CD4-positive, alpha-beta T cell treated with Interferon alpha-2 for 1 hour (primary cell): ENCODE measurements at regions not wholly inside any gene's neighbourhood (a gene's known extent, or its start where the extent isn't known, plus 50 kb on each side); places are given as distances from the start of the nearest gene placed in this dataset.

Source experiments
- DNase-seq, 2 donors: peaks; one replicate each; pipeline ENCODE4 v3.0.0-alpha.2; 2020 to 2022

DNA sequence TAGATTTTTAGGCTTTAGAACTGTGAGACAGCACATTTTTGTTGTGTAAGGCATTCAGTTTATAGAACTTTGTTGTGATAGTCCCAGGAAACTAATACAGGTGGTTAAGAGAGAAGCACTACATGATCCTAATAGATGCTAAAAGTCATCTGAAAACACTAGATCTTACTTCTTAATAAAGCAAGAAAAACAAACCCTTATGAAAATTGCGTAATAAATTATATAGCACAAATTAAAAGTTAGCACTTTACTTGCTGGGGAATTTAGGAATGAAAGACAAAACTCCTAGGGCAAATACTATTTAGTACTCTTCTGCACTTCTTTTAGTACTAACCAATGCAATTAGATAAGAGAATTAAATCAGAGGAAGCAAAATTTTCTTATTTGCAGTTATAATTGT lies 163.3 kb upstream of the SHISA6 start:
- DNase-seq, result no peak

DNA sequence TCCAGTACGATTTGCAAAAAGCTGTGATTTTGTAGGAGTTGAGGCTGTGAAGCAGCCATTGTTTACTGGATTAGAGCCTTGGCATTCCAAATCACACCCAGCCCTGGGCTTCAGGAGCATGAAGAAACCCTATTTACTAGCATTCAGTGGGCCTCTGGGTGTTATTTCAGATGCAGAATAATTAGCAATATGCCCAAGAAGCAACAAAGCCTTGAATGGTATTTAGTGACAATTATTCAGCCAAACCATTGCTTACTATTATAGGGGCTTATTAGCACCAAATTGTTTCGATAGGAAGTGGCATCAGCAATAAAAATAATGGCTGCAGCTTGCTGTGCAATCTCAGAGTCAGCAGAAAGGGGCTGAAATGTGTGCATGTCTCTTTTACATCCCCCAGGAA lies 166.6 kb upstream of the SHISA6 start:
- DNase-seq, result no peak

- no peak for DNase-seq
These were observed 184.1 kb upstream of the SHISA6 start for GRCh38 chr17:11056926-11057325.

DNA sequence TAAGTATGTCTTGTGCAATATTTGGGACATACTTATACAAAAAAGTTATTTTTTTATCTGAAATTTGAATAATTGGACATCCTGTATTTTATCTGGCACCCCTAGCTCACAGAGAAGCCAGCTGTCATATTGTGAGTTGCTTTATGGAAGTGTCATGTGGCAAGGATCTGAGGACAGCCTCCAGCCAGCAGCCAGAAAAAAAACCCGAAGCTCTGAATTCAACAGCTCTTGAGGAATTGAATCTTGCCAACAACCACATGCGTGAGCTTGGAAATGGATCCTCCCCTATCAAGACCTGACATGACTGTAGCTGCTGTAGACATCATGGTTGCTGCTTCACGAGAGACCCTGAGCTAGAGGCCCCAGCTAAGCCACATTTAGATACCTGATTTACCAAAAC lies 187.2 kb upstream of the SHISA6 start:
- no peak for DNase-seq

GRCh38 chr17:11049539-11049938 lies 191.5 kb upstream of the SHISA6 start:
- DNase-seq, result no peak

DNA sequence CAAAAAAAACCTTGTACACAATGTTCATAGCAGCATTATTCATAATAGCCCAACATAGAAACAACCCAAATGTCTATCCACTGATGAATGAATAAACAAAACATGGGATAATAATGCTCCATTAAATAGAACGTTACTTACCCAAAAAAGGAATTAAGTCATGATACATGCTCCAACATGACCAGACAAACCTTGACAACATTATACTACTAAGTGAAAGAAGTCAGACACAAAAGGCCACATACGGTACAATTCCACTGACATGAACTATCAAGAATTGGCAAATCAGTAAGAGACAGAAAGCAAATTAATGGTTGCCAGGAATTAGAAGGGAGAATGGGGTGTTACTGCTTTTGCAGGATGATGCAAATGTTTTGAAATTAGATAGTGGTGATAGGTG lies 193.8 kb upstream of the SHISA6 start:
- DNase-seq, result no peak

GRCh38 chr17:11039342-11039741 lies 201.5 kb upstream of the PIRT start:
- DNase-seq, result no peak

DNA sequence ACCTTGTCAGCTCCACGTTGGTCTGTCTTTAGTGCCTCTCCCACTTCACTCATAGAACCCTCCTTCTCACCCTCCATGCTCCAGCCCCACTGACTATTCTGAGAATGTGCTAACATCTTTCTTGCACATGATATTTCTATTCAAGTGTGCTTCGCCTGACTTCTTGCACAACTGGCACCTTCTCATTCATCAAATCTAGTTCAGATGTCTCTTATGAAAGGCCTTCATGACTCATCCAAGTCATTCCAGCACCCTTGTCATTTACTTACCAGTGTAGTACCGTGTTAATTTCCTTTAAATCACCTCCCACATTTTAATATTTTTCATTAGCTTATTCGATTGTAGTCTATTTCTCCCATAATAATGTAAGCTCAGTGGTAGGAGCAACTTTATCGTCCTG lies 197.8 kb upstream of the PIRT start:
- no peak for DNase-seq

- no peak for DNase-seq
These were observed 193.9 kb upstream of the PIRT start for GRCh38 chr17:11031787-11032186.

GRCh38 chr17:11029791-11030190 lies 191.9 kb upstream of the PIRT start:
- DNase-seq, result no peak

GRCh38 chr17:11028349-11028748 lies 190.5 kb upstream of the PIRT start:
- no peak for DNase-seq

GRCh38 chr17:11026903-11027302 lies 189.0 kb upstream of the PIRT start:
- no peak for DNase-seq

- no peak for DNase-seq
These were observed 186.0 kb upstream of the PIRT start for GRCh38 chr17:11023639-11024479.

DNA sequence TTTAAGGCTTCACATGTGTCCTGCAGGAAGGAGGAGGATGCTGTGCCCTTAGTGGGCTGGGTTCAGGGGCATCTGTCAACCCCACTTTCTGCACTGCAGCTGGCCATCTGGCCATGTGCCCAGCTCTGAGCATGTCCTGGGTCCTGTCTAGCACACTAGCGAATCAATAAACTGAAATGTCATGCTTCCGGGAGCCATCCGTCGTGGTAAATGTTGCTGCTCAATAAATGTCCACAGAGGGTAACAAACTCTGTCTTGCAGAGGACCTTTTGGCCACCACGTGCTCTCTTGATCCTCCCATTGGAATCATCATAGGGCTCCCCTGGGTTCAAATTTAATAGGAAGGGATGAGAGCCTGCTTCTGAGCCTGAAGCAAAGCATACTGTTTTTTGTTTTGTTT lies 168.6 kb upstream of the PIRT start:
- no peak for DNase-seq

- no peak for DNase-seq
These were observed 168.1 kb upstream of the PIRT start for GRCh38 chr17:11005940-11006339.

DNA sequence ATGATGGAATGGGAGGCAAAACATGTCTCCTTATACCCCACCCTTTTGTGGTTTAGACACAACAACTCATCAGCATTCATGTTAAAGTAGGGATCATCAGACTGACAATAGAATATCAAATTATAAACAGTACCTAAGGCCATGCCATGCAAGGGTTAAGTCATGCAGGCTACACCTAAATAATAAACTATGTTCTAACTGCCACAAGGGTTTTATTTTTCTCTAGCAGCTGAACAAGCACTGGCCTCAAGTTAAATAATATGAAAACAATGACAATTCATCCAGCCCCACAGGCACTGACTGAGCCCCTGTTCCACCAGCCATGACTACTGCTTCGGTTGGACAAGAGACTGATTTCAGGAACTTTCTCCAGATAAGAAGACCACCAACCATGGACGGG lies 164.5 kb upstream of the PIRT start:
- no peak for DNase-seq

GRCh38 chr17:11001651-11002050 lies 163.8 kb upstream of the PIRT start:
- no peak for DNase-seq

GRCh38 chr17:10999484-10999883 lies 161.6 kb upstream of the PIRT start:
- DNase-seq, result no peak

GRCh38 chr17:10993126-10993525 lies 155.2 kb upstream of the PIRT start:
- no peak for DNase-seq

- no peak for DNase-seq
These were observed 154.4 kb upstream of the PIRT start for GRCh38 chr17:10992106-10992880.

- no peak for DNase-seq
These were observed 149.9 kb upstream of the PIRT start for GRCh38 chr17:10987786-10988185.

DNA sequence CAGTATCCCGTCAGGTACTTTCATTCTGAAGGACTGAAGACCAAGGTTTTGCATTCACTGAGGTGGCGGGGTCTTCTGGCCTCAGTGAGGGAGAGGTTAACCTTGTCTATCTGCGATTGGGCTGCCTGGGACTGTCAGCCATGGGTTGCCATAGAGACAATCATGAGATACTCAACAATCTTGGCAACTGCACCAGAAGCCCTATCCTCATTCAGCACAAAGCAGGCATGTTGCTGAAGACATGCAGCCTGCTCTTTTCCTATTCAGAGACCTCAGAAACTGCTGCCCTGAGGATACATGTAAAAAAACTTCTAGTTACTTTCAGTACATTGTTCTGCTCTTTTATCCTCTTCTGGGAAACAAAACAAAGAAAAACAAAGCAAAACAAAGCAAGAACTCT lies 146.3 kb upstream of the PIRT start:
- DNase-seq, result no peak

DNA sequence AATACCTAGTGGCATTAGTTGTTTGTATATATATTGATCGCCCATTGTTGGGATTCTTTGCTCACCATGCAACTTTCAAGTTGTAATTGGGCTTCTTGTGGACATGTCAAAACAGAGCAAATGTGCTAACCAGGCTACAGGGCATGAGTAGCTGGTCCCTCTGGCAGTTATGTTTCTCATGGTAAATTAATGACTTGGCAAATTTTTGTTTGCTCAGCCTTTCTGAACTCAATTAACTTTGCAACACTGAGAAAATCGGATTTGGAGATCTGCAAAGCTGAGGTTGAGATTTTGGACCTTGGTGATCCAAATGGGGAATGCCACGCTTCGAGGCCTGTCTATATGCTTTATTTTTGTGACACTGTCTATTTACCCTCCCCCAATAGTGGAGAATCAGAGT lies 138.5 kb upstream of the PIRT start:
- DNase-seq, result no peak

DNA sequence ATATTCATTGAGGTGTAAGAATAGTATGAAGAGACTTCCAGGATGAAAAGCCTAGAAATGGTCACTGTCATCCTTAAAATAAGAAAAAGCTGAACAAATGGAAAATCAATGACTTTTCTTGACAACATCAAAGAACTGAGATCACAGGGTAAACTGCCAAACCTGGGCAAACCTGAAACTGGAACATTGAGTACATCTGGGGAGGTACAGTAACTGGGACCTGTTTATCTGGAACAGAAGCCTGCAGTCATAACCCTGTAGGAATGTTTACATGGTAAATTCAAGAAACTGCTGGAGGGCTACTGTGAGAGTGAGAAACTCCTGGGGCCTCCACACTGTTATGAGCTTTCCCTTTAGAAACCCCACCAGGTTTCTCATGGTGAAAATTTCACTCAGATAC lies 130.1 kb upstream of the PIRT start:
- DNase-seq, result no peak

DNA sequence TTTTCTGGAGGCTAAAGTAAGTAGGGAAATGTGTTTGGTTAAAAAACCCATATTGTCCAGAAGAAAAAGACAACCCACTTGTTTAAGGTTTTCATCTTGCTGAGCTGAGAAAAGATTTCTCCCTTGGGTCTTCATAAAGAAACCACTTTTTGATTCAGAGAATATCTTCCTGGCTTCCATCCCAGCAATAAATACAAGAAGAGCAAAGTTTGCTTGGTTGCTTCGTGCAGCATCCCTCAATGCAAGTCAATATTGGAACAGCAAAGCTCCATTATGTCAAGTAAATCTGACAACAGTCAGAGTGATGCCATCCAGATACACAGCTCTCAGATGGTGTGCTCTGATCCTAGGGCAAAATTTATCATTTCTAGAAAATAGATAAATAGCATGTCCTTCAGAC lies 118.9 kb upstream of the PIRT start:
- no peak for DNase-seq
